Adrenal gland (tissue), 5 donors: ENCODE measurements at regions not wholly inside any gene's neighbourhood (a gene's known extent, or its start where the extent isn't known, plus 50 kb on each side); places are given as distances from the start of the nearest gene placed in this dataset.

ENCODE experiments used
- POLR2A ChIP-seq, 2 donors: fragments of 450-650 bp; IDR thresholded peaks; one replicate each; pipeline ENCODE4 v1.6.1; 2017; ENCODE audit warnings: antibody characterized with exemption in 2 of 2, mild to moderate bottlenecking in 2 of 2, moderate library complexity in 1 of 2
- TF ChIP-seq, protein P1 (sequence below), 6 experiments: fragments of 450-650 bp in 4 of 6; fragments of 200-600 bp in 2 of 6; sonication (generic) in 1 of 6; IDR thresholded peaks; 1 replicate in 5 of 6; 2 replicates in 1 of 6; pipeline versions ENCODE4 v1.5.1 to v1.8.0; 2016 to 2021; ENCODE audit warnings: antibody characterized with exemption in 6 of 6, mild to moderate bottlenecking in 2 of 6, moderate library complexity in 1 of 6
- donor health status: DM: no; HTN: no; CAD: no.

DNA sequence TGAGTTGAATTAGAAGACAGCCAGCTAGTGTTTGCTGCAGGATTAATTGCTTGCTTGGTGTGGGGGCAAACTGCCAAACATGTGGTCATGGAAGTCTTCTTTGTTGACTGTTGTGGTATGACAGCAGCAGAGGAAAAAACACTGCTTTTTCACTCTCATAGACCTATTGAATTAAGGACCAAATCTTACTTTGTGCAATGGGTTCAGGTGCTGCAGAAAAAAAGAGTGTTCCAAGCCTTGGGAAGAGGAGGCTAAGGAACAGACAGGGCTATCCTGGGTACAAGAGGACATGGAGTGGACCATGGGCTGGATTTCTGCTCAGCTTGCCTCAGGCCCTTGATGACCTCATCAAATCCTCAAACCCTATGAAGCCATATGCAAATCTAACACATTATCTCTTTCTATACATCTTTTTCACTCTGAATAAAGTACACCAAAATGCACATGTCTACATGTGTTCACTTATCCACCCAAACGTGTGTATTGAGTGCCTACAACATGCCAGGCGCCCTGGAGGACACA lies 61.5 kb downstream of the SIPA1L2 start:
- TF ChIP-seq POLR2A (IDR thresholded peaks at IDR 0.05): no peak
- TF ChIP-seq, protein P1, sequence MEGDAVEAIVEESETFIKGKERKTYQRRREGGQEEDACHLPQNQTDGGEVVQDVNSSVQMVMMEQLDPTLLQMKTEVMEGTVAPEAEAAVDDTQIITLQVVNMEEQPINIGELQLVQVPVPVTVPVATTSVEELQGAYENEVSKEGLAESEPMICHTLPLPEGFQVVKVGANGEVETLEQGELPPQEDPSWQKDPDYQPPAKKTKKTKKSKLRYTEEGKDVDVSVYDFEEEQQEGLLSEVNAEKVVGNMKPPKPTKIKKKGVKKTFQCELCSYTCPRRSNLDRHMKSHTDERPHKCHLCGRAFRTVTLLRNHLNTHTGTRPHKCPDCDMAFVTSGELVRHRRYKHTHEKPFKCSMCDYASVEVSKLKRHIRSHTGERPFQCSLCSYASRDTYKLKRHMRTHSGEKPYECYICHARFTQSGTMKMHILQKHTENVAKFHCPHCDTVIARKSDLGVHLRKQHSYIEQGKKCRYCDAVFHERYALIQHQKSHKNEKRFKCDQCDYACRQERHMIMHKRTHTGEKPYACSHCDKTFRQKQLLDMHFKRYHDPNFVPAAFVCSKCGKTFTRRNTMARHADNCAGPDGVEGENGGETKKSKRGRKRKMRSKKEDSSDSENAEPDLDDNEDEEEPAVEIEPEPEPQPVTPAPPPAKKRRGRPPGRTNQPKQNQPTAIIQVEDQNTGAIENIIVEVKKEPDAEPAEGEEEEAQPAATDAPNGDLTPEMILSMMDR (IDR thresholded peaks at IDR 0.05): no peak
